HepG2 (cell line): ENCODE measurements at regions not wholly inside any gene's neighbourhood (a gene's known extent, or its start where the extent isn't known, plus 50 kb on each side); places are given as distances from the start of the nearest gene placed in this dataset.

Source experiments
- ATAC-seq: fragments of 200-7000 bp; cut with Tn5 transposase; 3 replicates; pipeline ENCODE4 v1.9.1; 2020; ENCODE audit warnings: mild to moderate bottlenecking, moderate library complexity
- BruUV-seq: library from RNA; stranded (reverse); fragments of 400-500 nt; replicated peaks from 2 replicates; lab custom pipeline; 2021; lab: Mats Ljungman, UMichigan
- CTCF ChIA-PET: fragments of 300-600 bp; formaldehyde crosslinking; extraction: SDS; loops from one replicate; lab custom pipeline; 2021; ENCODE audit warnings: low total read pairs, inconsistent platforms, low intra/inter-chr PET ratio; lab: Yijun Ruan, JAX
- POLR2A ChIA-PET: fragments of 350-600 bp; sonication (Branson Sonifier 250); formaldehyde crosslinking; loops from one replicate; lab custom pipeline; 2020; ENCODE audit warnings: antibody characterized with exemption, inconsistent platforms; lab: Yijun Ruan, JAX
- DNase-seq: peaks from one replicate; pipeline ENCODE4 v3.0.0-alpha.2; 2015; ENCODE audit warnings: low spot score
- FAIRE-seq: peaks from 3 replicates; lab custom pipeline; 2011; peaks lifted over from hg19 to GRCh38; lab: Jason Lieb, UNC
- H2AFZ ChIP-seq: one replicate; pipeline ENCODE4 v1.6.1; 2011; ENCODE audit warnings: low read length, inconsistent platforms
- H3K27ac ChIP-seq: fragments of 300-600 bp; 3 replicates; pipeline ENCODE4 v1.8.0; 2011; ENCODE audit warnings: mixed run types, mild to moderate bottlenecking, mixed read lengths, low read length, inconsistent platforms; ENCODE audit not compliant: insufficient read depth; ENCODE audit errors: extremely low read length
- H3K27me3 ChIP-seq, 2 experiments: fragments of 200-600 bp in 1 of 2; 2 replicates in 1 of 2; 3 replicates in 1 of 2; pipeline versions ENCODE4 v1.6.0 to v1.8.0; 2011; ENCODE audit warnings: low read length in 2 of 2, mild to moderate bottlenecking in 2 of 2, moderate library complexity in 2 of 2, inconsistent platforms in 1 of 2; ENCODE audit not compliant: insufficient read depth in 2 of 2, control insufficient read depth in 1 of 2
- H3K36me3 ChIP-seq, 2 experiments: fragments of 200-600 bp in 1 of 2; replicated peaks in 1 of 2; 2 replicates in 1 of 2; 3 replicates in 1 of 2; pipeline versions ENCODE4 v1.5.1 to v1.8.0; 2011; ENCODE audit warnings: low read length in 2 of 2, inconsistent platforms in 1 of 2; ENCODE audit not compliant: insufficient read depth in 2 of 2, control insufficient read depth in 1 of 2
- H3K4me1 ChIP-seq: 2 replicates; pipeline ENCODE4 v1.5.1; 2012; ENCODE audit warnings: low read length, inconsistent platforms; ENCODE audit not compliant: insufficient read depth
- H3K4me2 ChIP-seq: 2 replicates; pipeline ENCODE4 v1.6.0; 2011; ENCODE audit warnings: low read depth, low read length, inconsistent platforms
- H3K4me3 ChIP-seq, 3 experiments: fragments of 200-600 bp in 1 of 3; sonication (generic), shearing (Covaris generic) in 1 of 3; replicated peaks in 1 of 3; 2 replicates each; pipeline ENCODE4 v1.5.1; 2011 to 2016; ENCODE audit warnings: low read length in 3 of 3, inconsistent platforms in 2 of 3, low read depth in 2 of 3, mild to moderate bottlenecking in 2 of 3, control low read depth in 1 of 3, mixed read lengths in 1 of 3; ENCODE audit not compliant: insufficient read depth in 1 of 3
- H3K79me2 ChIP-seq: one replicate; pipeline ENCODE4 v1.6.1; 2011; ENCODE audit warnings: low read length, inconsistent platforms; ENCODE audit not compliant: insufficient read depth
- H3K9ac ChIP-seq: 2 replicates; pipeline ENCODE4 v1.6.0; 2011; ENCODE audit warnings: mild to moderate bottlenecking, low read depth, low read length, inconsistent platforms; ENCODE audit not compliant: insufficient read depth
- H3K9me3 ChIP-seq: 2 replicates; pipeline ENCODE4 v1.5.1; 2012; ENCODE audit warnings: mild to moderate bottlenecking, low read length
- H4K20me1 ChIP-seq: 2 replicates; pipeline ENCODE4 v1.6.0; 2011; ENCODE audit warnings: inconsistent platforms, mild to moderate bottlenecking, low read length, moderate library complexity; ENCODE audit not compliant: insufficient read depth
- FOSL1 ChIP-seq: sonication (generic); formaldehyde crosslinking; IDR thresholded peaks from 2 replicates; pipeline ENCODE4 v1.9.0; 2021; ENCODE audit warnings: missing genetic modification reagents, borderline replicate concordance
- HHEX ChIP-seq: IDR thresholded peaks from 2 replicates; pipeline ENCODE4 v1.6.1; 2016; ENCODE audit warnings: control low read depth
- HOXA9 ChIP-seq: sonication (generic); formaldehyde crosslinking; IDR thresholded peaks from 2 replicates; pipeline ENCODE4 v1.8.1; 2022; ENCODE audit warnings: missing genetic modification reagents, mild to moderate bottlenecking, moderate library complexity, borderline replicate concordance
- PLRG1 ChIP-seq: fragments of 450-650 bp; conservative IDR thresholded peaks from 2 replicates; pipeline ENCODE4 v1.6.1; 2016
- TBL1XR1 ChIP-seq: fragments of 150-350 bp; IDR thresholded peaks from 2 replicates; pipeline ENCODE4 v1.6.1; 2014; ENCODE audit warnings: borderline replicate concordance, low read length; ENCODE audit not compliant: partially characterized antibody
- ZNF282 ChIP-seq: fragments of 450-650 bp; IDR thresholded peaks from 2 replicates; pipeline ENCODE4 v1.6.1; 2018; ENCODE audit not compliant: partially characterized antibody
- WGBS: methylation state at CpG from one replicate; pipeline ENCODE4 v1.1.6; 2017; ENCODE audit warnings: low lambda C conversion rate; 5-methylcytosine and 5-hydroxymethylcytosine counted together
- in situ Hi-C: cut with HindIII; loops from 2 replicates; pipeline ENCODE4 v1.10.0; 2017; ENCODE audit warnings: low pct_unique_long_range_greater_than_20kb; ENCODE audit not compliant: extremely low pct_ligation_motif_present
- intact Hi-C: fragments of 100-400 bp; cut with micrococcal nuclease; formaldehyde crosslinking; loops from one replicate; pipeline ENCODE4 v1.10.0; 2022; ENCODE audit not compliant: unreplicated experiment
- TF ChIP-seq, protein P1 (sequence below): sonication (generic); formaldehyde crosslinking; IDR thresholded peaks from 2 replicates; pipeline ENCODE4 v1.5.1; 2020; ENCODE audit warnings: mild to moderate bottlenecking, missing genetic modification reagents, borderline replicate concordance
- TF ChIP-seq, protein P2 (sequence below): fragments of 450-650 bp; IDR thresholded peaks from 2 replicates; pipeline ENCODE4 v1.6.1; 2017

DNA sequence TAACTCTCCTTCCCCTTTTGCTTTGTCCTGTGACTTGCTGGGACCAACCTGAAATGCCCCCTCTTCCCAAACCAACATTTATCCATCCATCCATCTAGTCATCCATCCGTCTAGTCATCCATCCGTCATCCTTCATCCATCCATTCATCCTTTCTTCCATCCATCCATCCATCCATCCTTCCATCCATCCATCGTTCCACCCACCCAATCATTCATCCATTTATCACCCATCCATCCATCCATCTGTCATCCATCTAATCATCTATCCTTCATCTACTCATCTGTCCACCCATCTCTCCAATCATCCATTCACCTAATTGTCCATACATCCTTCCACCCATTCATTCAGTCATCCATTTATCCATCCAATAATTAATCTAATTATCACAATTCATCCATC is 92.7 kb downstream of the EDN3 start (continued):
- TF ChIP-seq FOSL1 (CRISPR knock-in tag) (no peak), ZNF282 (peak; percentile 73), HHEX (CRISPR knock-in tag) (no peak), PLRG1 (0 out of 2 replicates have a peak, but pooled peaks have one; percentile 89)
- TF ChIP-seq, protein P1, sequence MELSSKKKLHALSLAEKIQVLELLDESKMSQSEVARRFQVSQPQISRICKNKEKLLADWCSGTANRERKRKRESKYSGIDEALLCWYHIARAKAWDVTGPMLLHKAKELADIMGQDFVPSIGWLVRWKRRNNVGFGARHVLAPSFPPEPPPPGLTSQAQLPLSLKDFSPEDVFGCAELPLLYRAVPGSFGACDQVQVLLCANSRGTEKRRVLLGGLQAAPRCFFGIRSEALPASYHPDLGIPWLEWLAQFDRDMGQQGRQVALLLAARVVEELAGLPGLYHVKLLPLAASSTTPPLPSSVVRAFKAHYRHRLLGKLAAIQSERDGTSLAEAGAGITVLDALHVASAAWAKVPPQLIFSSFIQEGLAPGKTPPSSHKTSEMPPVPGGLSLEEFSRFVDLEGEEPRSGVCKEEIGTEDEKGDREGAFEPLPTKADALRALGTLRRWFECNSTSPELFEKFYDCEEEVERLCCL (CRISPR knock-in tag), result no peak
- TF ChIP-seq, protein P2, sequence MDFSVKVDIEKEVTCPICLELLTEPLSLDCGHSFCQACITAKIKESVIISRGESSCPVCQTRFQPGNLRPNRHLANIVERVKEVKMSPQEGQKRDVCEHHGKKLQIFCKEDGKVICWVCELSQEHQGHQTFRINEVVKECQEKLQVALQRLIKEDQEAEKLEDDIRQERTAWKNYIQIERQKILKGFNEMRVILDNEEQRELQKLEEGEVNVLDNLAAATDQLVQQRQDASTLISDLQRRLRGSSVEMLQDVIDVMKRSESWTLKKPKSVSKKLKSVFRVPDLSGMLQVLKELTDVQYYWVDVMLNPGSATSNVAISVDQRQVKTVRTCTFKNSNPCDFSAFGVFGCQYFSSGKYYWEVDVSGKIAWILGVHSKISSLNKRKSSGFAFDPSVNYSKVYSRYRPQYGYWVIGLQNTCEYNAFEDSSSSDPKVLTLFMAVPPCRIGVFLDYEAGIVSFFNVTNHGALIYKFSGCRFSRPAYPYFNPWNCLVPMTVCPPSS, result 0 out of 2 replicates have a peak, but pooled peaks have one; percentile 58

DNA sequence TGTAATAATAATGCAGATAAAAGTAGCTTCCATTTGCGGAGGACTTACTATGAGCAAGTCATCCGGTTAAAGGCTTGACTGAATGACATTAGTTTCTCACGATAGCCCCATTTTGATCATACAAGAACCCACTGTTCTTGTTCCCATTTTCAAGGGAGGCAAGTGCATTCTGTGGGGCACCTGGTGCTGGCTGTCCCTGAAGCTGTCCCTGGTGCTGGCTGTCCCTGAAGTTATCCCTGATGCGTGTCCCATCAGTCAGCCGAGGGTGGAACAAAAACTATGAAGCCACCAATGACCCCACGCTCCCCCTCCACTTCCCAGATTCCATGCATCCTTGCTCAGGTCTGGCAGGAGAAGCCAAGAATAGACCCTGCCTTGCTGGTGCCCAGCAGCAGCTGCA is 95.3 kb downstream of the EDN3 start:
- Histone ChIP-seq H3K4me1 (no peaks in the 10 kb centered on the region), H3K27me3 (peaks cover 0 to 41% of the 10 kb centered on the region in 2 experiments; a peak in 3 of 5 replicates), H3K9ac (no peak overlapping the region), H3K9me3 (no peaks in the 10 kb centered on the region), H2AFZ (no peak overlapping the region), H4K20me1 (no peaks in the 10 kb centered on the region), H3K36me3 (no peaks in the 10 kb centered on the region), H3K79me2 (no peaks in the 10 kb centered on the region), H3K4me2 (no peak overlapping the region), H3K4me3 (no peak overlapping the region), H3K27ac (no peak overlapping the region)
- 8% methylated on average over 6 of the region's 6 CpGs for WGBS
- DNase-seq (no peak), FAIRE-seq (no peak), ATAC-seq (no peak)
- in situ Hi-C loops (no loop called here), intact Hi-C loops (no loop called here)
- ChIA-PET CTCF (no interaction called here), POLR2A (no interaction called here)
- BruUV-seq, result no TSS peak
- no peak for TF ChIP-seq HOXA9 (CRISPR knock-in tag)
- TF ChIP-seq TBL1XR1, result no peak
